ENCODE measurements at regions not wholly inside any gene's neighbourhood (a gene's known extent, or its start where the extent isn't known, plus 50 kb on each side); places are given as distances from the start of the nearest gene placed in this dataset.

DNA sequence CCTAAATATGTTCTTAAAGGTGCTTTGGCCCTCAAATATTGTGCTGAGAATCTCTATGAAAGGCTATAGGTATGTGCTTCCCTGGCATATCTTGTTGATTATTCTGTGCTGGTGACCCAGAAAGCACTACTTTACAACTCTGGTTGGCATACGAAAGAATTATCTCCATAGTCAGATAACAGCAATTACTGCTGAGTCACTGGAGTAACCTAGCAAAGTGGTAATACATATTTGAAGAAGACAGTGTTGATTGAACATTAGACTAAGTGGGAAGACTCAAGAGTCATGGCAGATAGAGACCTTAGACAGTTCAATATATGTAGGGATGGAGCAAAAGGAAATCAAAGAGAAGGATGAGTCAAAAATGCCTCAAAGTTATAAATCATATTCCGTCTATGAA is 1978.5 kb upstream of the LRRTM1 start:
- ChIA-PET POLR2A (no interaction called here), CTCF (no interaction called here)
- no peak overlapping the region for H3K4me3 ChIP-seq
- H3K4me1 ChIP-seq = no peaks in the 10 kb centered on the region
- DNase-seq (ENCODE audit: low read depth in 1 of 2, low spot score in 1 of 2) (no peak), FAIRE-seq (no peak), ATAC-seq (no peak)
- WGBS (ENCODE audit: missing lambda C conversion rate) = 42% methylated on average over 2 of the region's 2 CpGs
- H3K4me2 ChIP-seq = no peak overlapping the region
- H3K9me3 ChIP-seq = peaks cover 7% of the 10 kb centered on the region; the same call in 1 of the 3 replicates
- no peak overlapping the region for H3K27ac ChIP-seq
- TF ChIP-seq MAFK (IDR thresholded peaks at IDR 0.05; ENCODE audit: partially characterized antibody) (peak; percentile 61), ZNF302 (CRISPR knock-in tag; IDR thresholded peaks at IDR 0.05) (no peak), NFE2L2 (conservative IDR thresholded peaks at IDR 0.05; ENCODE audit: low read length) (peak; percentile 42; the same call in 1 of the 2 replicates), NR3C1 (IDR thresholded peaks at IDR 0.05) (no peak)
- TF ChIP-seq, protein P1, sequence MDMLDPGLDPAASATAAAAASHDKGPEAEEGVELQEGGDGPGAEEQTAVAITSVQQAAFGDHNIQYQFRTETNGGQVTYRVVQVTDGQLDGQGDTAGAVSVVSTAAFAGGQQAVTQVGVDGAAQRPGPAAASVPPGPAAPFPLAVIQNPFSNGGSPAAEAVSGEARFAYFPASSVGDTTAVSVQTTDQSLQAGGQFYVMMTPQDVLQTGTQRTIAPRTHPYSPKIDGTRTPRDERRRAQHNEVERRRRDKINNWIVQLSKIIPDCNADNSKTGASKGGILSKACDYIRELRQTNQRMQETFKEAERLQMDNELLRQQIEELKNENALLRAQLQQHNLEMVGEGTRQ (IDR thresholded peaks at IDR 0.05) = no peak
- TF ChIP-seq, protein P2, sequence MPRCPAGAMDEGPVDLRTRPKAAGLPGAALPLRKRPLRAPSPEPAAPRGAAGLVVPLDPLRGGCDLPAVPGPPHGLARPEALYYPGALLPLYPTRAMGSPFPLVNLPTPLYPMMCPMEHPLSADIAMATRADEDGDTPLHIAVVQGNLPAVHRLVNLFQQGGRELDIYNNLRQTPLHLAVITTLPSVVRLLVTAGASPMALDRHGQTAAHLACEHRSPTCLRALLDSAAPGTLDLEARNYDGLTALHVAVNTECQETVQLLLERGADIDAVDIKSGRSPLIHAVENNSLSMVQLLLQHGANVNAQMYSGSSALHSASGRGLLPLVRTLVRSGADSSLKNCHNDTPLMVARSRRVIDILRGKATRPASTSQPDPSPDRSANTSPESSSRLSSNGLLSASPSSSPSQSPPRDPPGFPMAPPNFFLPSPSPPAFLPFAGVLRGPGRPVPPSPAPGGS (IDR thresholded peaks at IDR 0.05) = no peak

DNA sequence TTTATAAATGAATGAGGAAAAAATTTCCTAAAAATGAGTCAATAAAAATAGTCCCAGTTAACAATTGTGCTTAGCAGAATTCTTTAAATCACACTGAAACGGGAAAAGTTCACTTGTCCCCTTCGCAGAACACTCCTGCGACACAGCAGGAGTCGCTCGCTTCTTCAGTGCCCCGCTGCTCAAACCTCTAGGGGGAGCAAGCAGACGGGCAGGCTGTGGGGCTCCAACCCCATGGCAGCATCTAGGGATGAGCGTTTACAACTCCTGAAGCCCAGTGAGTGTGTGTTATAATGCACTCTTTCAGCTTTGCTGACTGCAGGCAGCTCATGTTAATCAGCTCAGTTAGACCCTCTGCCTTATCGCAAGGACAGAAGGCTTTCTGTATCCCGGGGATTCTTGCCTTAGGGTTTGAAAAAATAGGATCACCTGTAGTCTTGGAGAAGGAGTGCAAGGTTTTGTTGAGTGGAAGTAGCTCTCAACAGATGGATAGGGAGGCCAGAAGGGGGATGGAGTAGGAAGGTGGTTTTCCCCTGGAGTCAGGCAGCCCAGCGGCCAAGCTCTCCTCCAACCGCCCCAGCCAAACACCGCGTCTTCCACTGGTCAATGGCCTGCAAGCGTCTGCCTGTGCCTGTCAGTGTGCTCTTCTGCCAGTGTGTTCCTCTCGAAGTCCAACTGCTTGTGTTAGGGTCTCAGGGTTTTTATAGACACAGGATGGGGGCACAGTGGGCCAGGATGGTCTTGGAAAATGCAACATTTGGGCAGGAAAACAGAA is 1977.7 kb upstream of the LRRTM1 start:
- TF ChIP-seq HOXB5 (CRISPR knock-in tag; IDR thresholded peaks at IDR 0.05) = no peak
- no peak for TF ChIP-seq ZFP36 (IDR thresholded peaks at IDR 0.05; ENCODE audit: borderline replicate concordance, partially characterized antibody)
- no peak for TF ChIP-seq CEBPB (IDR thresholded peaks at IDR 0.05)
- no peak for TF ChIP-seq HOXA7 (CRISPR knock-in tag; IDR thresholded peaks at IDR 0.05)
- TF ChIP-seq CBX8 (IDR thresholded peaks at IDR 0.05) = no peak
- TF ChIP-seq EHMT2 (IDR thresholded peaks at IDR 0.05; ENCODE audit: low read depth) = no peak
- no peak for TF ChIP-seq RFX5 (IDR thresholded peaks at IDR 0.05)
- Histone ChIP-seq H3K9me3 (peaks cover 7% of the 10 kb centered on the region; the same call in 1 of the 3 replicates), H3K4me2 (no peak overlapping the region), H3K27ac (no peak overlapping the region), H3K4me1 (no peaks in the 10 kb centered on the region), H3K4me3 (no peak overlapping the region)
- ATAC-seq (no peak), FAIRE-seq (no peak), DNase-seq (ENCODE audit: low read depth in 1 of 2, low spot score in 1 of 2) (peak in 1 of 2 experiments; percentile 9)
- CTCF ChIA-PET = no interaction called here
- 48% methylated on average over 16 of the region's 16 CpGs for WGBS (ENCODE audit: missing lambda C conversion rate)
- POLR2A ChIA-PET = no interaction called here

DNA sequence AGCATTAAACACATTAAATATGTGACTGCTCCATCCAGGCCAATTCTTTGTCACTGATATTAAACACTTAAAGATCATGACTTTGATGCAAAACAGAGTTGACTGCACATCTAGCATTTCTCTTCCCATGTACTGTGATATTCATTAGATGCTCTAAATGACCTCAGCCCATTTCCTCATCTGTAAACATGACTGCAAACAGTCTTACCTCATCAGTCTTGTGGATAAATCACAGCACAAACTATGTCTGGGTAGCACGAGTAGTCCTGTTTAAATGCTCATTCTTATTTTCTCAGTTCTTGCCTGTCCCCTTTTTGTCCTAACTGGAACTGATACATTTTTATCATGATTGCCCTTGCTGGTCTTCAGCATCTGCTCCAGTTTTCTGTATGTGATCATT is 1974.8 kb upstream of the LRRTM1 start:
- no peak overlapping the region for H3K27ac ChIP-seq
- no peak overlapping the region for H3K4me2 ChIP-seq
- ATAC-seq (no peak), DNase-seq (ENCODE audit: low read depth in 1 of 2, low spot score in 1 of 2) (no peak), FAIRE-seq (peak; percentile 43)
- ChIA-PET CTCF (no interaction called here), POLR2A (no interaction called here)
- H3K4me3 ChIP-seq = no peak overlapping the region
- TF ChIP-seq CEBPB (IDR thresholded peaks at IDR 0.05) (no peak), RCOR1 (IDR thresholded peaks at IDR 0.05; ENCODE audit: low read depth, low read length) (no peak), HOXA7 (CRISPR knock-in tag; IDR thresholded peaks at IDR 0.05) (no peak), JUNB (IDR thresholded peaks at IDR 0.05) (no peak), TP53 (CRISPR knock-in tag; IDR thresholded peaks at IDR 0.05) (no peak), RARB (CRISPR knock-in tag; IDR thresholded peaks at IDR 0.05) (no peak), NFE2L2 (conservative IDR thresholded peaks at IDR 0.05; ENCODE audit: low read length) (no peak), ZFP36 (IDR thresholded peaks at IDR 0.05; ENCODE audit: borderline replicate concordance, partially characterized antibody) (no peak), JUN (IDR thresholded peaks at IDR 0.05) (no peak), POLR2A (IDR thresholded peaks at IDR 0.05; ENCODE audit: low read length) (no peak)
- TF ChIP-seq, protein P3, sequence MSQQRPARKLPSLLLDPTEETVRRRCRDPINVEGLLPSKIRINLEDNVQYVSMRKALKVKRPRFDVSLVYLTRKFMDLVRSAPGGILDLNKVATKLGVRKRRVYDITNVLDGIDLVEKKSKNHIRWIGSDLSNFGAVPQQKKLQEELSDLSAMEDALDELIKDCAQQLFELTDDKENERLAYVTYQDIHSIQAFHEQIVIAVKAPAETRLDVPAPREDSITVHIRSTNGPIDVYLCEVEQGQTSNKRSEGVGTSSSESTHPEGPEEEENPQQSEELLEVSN (IDR thresholded peaks at IDR 0.05; ENCODE audit: borderline replicate concordance, low read depth) = no peak
- TF ChIP-seq, protein P2 (IDR thresholded peaks at IDR 0.05) = no peak
- H3K4me1 ChIP-seq = no peaks in the 10 kb centered on the region
- 7% methylated on average over 1 of the region's 1 CpG for whole genome bisulfite sequencing (ENCODE audit: missing lambda C conversion rate)
- H3K9me3 ChIP-seq = peaks cover 5% of the 10 kb centered on the region; the same call in 1 of the 3 replicates
